ENCODE measurements at regions not wholly inside any gene's neighbourhood (a gene's known extent, or its start where the extent isn't known, plus 50 kb on each side); places are given as distances from the start of the nearest gene placed in this dataset.

DNA sequence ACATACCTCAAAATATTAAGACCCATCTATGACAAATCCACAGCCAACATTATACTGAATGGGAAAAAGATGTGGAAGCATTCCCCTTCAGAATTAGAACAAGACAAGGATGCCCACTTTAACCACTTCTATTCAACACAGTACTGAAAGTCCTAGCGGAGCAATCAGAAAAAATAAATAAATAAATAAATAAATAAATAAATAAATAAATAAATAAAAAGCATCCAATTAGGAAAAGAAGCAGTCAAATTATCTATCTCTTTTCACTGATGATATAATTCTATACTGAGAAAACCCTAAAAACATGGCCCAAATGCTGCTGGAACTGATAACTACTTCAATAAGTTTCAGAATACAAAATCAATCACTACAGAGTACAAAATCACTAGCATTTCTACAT, 67.5 kb downstream of the PRR32 start:
- in situ Hi-C loops (cut with HindIII; ENCODE audit: low pct_unique_long_range_greater_than_20kb, low sequenced_read_pairs), result no loop called here
- DNase-seq (ENCODE audit: low read depth, low spot score), result no peak

- DNase-seq (ENCODE audit: low read depth, low spot score), result no peak
- in situ Hi-C loops (cut with HindIII; ENCODE audit: low pct_unique_long_range_greater_than_20kb, low sequenced_read_pairs), result no loop called here
Measured at GRCh38 chrX:126900937-126901336, 81.4 kb downstream of the PRR32 start.

- in situ Hi-C loops (cut with HindIII; ENCODE audit: low pct_unique_long_range_greater_than_20kb, low sequenced_read_pairs), result no loop called here
- no peak for DNase-seq (ENCODE audit: low read depth, low spot score)
Measured at GRCh38 chrX:126929071-126929470, 109.5 kb downstream of the PRR32 start.

DNA sequence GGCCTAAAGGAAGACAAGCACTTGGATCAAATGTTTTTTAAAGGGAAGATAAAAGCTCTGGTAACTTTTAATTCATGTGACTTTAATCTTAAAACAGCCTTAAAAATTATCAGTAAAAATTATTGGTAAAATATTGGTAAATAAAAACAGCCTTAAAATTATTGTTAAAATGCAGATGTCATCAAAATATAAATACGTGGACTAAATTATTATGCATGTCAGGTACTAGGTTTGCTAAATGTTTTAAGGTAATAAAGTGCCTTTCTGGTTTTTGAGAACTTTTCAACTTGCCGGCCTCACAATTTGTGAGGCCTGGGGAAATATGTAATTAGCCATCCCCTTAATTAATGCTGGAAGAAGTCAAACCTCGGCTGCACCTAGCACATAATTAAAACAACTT, 147.7 kb downstream of the PRR32 start:
- in situ Hi-C loops (cut with HindIII; ENCODE audit: low pct_unique_long_range_greater_than_20kb, low sequenced_read_pairs), result no loop called here
- no peak for DNase-seq (ENCODE audit: low read depth, low spot score)

- in situ Hi-C loops (cut with HindIII; ENCODE audit: low pct_unique_long_range_greater_than_20kb, low sequenced_read_pairs), result no loop called here
- no peak for DNase-seq (ENCODE audit: low read depth, low spot score)
Measured at GRCh38 chrX:126982158-126982557, 162.6 kb downstream of the PRR32 start.

DNA sequence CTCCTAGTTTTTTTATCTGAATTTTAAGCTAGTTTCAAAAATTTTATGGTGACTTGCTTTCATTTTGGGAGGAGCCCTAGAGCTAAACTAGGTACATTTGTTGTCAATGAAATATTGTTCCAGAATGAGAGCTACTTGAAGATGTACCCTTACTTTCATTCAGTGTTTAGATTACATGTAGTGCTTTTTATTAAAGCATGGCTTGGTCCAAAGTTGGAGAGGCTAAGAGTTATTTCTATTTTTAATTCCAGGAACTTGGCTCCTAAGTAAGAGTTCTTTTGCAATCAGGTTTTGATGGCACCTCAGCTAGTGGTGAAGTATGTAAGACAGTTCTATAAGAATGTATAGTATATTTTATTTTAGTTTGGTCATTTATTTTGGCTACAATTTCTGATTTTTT, 165.5 kb downstream of the PRR32 start:
- no peak for DNase-seq (ENCODE audit: low read depth, low spot score)
- in situ Hi-C loops (cut with HindIII; ENCODE audit: low pct_unique_long_range_greater_than_20kb, low sequenced_read_pairs), result no loop called here

- in situ Hi-C loops (cut with HindIII; ENCODE audit: low pct_unique_long_range_greater_than_20kb, low sequenced_read_pairs), result no loop called here
- DNase-seq (ENCODE audit: low read depth, low spot score), result no peak
Measured at GRCh38 chrX:126985981-126986380, 166.5 kb downstream of the PRR32 start.

DNA sequence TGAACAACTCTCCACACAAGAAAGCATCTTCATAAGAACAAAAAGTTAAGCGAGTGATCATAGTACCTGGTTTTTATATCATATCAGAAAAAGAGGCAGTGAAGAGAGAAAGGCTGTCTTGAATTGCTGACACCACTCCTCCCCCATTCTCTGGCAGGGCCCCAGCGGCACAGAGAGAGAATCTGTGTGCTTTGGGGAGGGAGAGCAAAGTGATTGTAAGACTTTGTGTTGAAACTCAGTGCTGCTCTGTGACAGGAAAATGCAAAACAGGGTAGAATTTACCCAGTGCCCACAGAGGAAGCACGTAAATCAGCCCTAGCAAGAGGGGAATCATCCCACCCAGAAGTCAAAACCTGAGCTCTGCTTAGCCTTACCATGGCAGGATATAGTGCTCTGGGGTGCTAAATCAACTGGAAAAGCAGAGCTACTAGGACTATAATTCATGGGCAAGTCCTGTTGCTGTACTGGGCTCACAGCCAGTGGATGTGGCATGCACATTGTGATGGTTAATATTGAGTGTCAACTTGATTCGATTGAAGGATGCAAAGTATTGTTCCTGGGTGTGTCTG, 174.6 kb downstream of the PRR32 start:
- DNase-seq (ENCODE audit: low read depth, low spot score), result no peak

GRCh38 chrX:127011629-127012028, 192.1 kb downstream of the PRR32 start:
- in situ Hi-C loops (cut with HindIII; ENCODE audit: low pct_unique_long_range_greater_than_20kb, low sequenced_read_pairs), result no loop called here
- no peak for DNase-seq (ENCODE audit: low read depth, low spot score)

More for the DNA sequence above, 174.6 kb downstream of the PRR32 start:
- in situ Hi-C loops (cut with HindIII; ENCODE audit: low pct_unique_long_range_greater_than_20kb, low sequenced_read_pairs), result no loop called here

DNA sequence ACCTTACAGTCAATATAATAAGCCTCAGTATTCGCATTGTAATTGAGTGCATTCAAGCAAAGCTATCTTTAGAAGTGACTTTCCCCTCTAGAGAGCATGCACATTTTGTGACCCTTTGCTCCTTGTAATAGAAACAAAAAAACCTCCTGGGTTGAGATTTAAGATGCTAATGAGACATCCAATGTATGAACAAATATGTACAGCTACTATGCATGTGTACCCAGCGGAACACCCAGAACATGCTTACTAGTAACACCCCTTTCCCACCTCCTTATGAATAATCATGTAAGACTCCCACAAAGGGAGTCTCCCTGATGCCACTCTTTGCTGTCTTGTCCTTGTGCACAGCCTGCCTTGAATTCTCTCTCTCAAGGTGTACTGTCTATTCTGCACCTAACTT, 205.5 kb downstream of the PRR32 start:
- DNase-seq (ENCODE audit: low read depth, low spot score), result no peak

DNA sequence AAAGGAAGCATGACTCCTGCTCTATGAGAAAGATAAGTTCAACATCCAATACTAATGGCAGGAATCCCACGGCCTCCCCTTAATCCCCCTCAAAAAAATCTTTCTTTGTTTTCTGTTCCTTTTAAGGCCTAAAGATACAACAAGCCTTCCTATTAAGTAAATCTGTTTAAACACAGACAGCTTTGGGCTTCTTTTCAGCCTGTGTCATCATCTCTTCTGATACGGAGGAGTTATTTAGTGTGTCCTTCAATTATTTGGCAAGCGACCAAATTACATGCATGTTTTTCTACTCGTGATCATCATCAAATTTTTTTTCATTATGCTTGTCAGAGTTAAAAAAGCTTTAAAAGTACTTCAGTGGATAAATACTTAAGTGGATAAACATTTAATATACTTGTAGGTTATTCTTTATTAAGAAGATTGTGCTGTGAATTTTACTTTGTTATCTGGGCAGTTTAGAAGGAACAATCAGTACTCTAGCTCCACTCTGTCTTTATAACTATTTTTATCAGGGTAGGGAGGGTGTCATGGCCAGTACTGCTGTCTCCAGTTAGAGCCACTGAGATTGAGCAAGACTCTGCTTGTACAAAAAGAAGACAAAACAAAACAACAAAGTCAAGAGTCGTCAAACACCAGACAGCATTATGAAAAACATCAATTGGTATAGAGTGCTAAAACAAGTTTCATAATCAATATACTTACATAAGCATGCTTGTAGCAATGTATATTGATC, 210.7 kb downstream of the PRR32 start:
- DNase-seq (ENCODE audit: low read depth, low spot score), result no peak
- in situ Hi-C loops (cut with HindIII; ENCODE audit: low pct_unique_long_range_greater_than_20kb, low sequenced_read_pairs), result no loop called here

More for the DNA sequence above, 205.5 kb downstream of the PRR32 start:
- in situ Hi-C loops (cut with HindIII; ENCODE audit: low pct_unique_long_range_greater_than_20kb, low sequenced_read_pairs), result no loop called here

DNA sequence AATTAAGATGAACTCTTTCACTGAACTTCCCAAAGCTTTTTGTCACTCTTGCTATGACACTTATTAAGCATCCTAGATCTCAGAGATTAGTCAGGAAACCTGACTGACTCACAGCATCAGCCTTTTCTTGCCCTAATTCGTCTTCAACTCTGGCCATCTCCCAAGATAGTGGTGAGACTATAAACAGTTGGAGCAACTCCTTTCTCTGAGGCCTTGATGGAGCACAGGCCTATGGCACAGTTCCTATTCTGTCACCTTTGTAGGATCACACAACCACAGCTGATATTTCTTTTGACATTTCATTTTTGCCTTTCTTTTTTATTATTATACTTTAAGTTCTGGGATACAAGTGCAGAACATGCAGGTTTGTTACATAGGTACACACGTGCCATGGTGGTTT, 217.6 kb downstream of the PRR32 start:
- in situ Hi-C loops (cut with HindIII; ENCODE audit: low pct_unique_long_range_greater_than_20kb, low sequenced_read_pairs), result no loop called here
- no peak for DNase-seq (ENCODE audit: low read depth, low spot score)

- DNase-seq (ENCODE audit: low read depth, low spot score), result peak; percentile 14
- in situ Hi-C loops (cut with HindIII; ENCODE audit: low pct_unique_long_range_greater_than_20kb, low sequenced_read_pairs), result no loop called here
Measured at GRCh38 chrX:127038065-127038464, 218.5 kb downstream of the PRR32 start.

- no peak for DNase-seq (ENCODE audit: low read depth, low spot score)
- in situ Hi-C loops (cut with HindIII; ENCODE audit: low pct_unique_long_range_greater_than_20kb, low sequenced_read_pairs), result no loop called here
Measured at GRCh38 chrX:127057891-127058619, 238.5 kb downstream of the PRR32 start.

- in situ Hi-C loops (cut with HindIII; ENCODE audit: low pct_unique_long_range_greater_than_20kb, low sequenced_read_pairs), result no loop called here
Measured at GRCh38 chrX:127085939-127086338, 266.4 kb downstream of the PRR32 start.

GRCh38 chrX:127112726-127113125, 293.2 kb downstream of the PRR32 start:
- no peak for DNase-seq (ENCODE audit: low read depth, low spot score)
- in situ Hi-C loops (cut with HindIII; ENCODE audit: low pct_unique_long_range_greater_than_20kb, low sequenced_read_pairs), result no loop called here

More at GRCh38 chrX:127085939-127086338, 266.4 kb downstream of the PRR32 start:
- DNase-seq (ENCODE audit: low read depth, low spot score), result no peak

DNA sequence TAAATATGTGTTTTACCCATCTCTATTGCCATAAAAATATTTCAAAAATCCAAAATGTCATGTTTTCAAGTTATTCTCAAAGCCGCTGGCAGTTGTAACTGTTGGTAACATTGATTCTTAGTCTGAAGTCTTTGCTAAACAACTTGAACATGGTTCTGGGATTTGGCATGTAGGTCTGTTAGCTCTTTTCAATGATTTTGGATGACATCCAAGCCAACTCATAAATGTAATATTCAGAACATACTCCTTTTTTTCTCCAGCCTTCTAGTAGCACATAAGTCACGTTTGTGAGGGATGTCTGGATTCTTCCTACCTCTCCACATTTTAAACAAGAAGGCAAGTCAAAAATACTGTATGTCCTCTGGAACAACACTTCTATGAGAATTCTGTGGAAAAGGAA, 305.3 kb downstream of the PRR32 start:
- in situ Hi-C loops (cut with HindIII; ENCODE audit: low pct_unique_long_range_greater_than_20kb, low sequenced_read_pairs), result no loop called here

GRCh38 chrX:127128282-127128681, 308.8 kb downstream of the PRR32 start:
- no peak for DNase-seq (ENCODE audit: low read depth, low spot score)
- in situ Hi-C loops (cut with HindIII; ENCODE audit: low pct_unique_long_range_greater_than_20kb, low sequenced_read_pairs), result no loop called here

More for the DNA sequence above, 305.3 kb downstream of the PRR32 start:
- no peak for DNase-seq (ENCODE audit: low read depth, low spot score)

DNA sequence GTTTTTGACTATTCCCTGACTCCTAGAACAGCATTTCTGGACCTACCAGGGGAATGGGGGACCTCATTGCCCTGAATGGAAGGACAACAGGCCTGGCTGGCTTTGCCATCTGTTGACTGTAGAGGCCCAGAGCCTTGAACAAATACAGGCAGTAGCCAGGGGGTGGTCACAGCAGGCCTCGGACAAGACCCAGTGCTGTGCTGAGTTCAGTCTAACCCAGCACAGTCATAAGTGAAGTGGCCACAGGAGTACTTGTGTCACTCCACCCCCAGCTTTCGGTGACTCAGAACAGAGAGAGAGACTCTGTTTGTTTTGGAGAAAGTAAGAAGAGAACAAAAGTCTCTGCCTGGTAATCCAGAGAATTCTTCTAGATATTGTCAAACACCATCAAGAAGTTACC, 310.0 kb downstream of the PRR32 start:
- no peak for DNase-seq (ENCODE audit: low read depth, low spot score)
- in situ Hi-C loops (cut with HindIII; ENCODE audit: low pct_unique_long_range_greater_than_20kb, low sequenced_read_pairs), result no loop called here
